Body of pancreas (tissue), 4 donors: ENCODE measurements at regions not wholly inside any gene's neighbourhood (a gene's known extent, or its start where the extent isn't known, plus 50 kb on each side); places are given as distances from the start of the nearest gene placed in this dataset.

ENCODE experiments used
- POLR2A ChIP-seq, 3 donors: fragments of 450-650 bp; IDR thresholded peaks; one replicate each; pipeline ENCODE4 v1.6.1; 2016; ENCODE audit warnings: antibody characterized with exemption in 3 of 3, mild to moderate bottlenecking in 2 of 3
- TF ChIP-seq, protein P1 (sequence below), 7 experiments: fragments of 450-650 bp in 4 of 7; fragments of 200-600 bp in 3 of 7; sonication (generic) in 3 of 7; IDR thresholded peaks; one replicate each; pipeline ENCODE4 v1.5.1; 2016 to 2019; ENCODE audit warnings: antibody characterized with exemption in 7 of 7

DNA sequence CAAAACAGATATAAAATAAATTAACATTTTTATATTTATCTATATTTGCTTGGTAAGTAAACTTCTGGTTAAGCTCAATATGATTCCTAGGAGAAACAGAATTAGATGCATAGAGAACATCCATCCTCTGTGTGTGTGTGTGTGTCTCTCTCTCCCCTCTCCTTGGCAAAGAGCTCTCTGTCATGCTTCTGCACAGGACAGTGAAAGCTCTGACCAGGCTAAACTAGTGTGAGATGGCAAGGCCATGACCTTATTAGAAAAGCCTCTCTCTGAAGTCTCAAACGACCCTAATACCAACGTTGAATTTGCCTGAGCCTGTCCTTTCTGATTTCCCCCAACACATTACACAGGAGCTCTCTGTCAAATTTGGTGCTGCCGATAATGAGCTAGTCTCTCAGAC is 746.0 kb downstream of the VGLL3 start:
- TF ChIP-seq, protein P1, sequence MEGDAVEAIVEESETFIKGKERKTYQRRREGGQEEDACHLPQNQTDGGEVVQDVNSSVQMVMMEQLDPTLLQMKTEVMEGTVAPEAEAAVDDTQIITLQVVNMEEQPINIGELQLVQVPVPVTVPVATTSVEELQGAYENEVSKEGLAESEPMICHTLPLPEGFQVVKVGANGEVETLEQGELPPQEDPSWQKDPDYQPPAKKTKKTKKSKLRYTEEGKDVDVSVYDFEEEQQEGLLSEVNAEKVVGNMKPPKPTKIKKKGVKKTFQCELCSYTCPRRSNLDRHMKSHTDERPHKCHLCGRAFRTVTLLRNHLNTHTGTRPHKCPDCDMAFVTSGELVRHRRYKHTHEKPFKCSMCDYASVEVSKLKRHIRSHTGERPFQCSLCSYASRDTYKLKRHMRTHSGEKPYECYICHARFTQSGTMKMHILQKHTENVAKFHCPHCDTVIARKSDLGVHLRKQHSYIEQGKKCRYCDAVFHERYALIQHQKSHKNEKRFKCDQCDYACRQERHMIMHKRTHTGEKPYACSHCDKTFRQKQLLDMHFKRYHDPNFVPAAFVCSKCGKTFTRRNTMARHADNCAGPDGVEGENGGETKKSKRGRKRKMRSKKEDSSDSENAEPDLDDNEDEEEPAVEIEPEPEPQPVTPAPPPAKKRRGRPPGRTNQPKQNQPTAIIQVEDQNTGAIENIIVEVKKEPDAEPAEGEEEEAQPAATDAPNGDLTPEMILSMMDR (IDR thresholded peaks at IDR 0.05), result no peak
- TF ChIP-seq POLR2A (IDR thresholded peaks at IDR 0.05), result no peak
